GM10248 (cell line): ENCODE measurements at regions not wholly inside any gene's neighbourhood (a gene's known extent, or its start where the extent isn't known, plus 50 kb on each side); places are given as distances from the start of the nearest gene placed in this dataset.

Experiments used
- CTCF ChIA-PET: fragments of 300-600 bp; sonication (Branson Sonifier 250); formaldehyde crosslinking; extraction: SDS; loops from one replicate; lab custom pipeline; 2021; ENCODE audit warnings: antibody characterized with exemption; lab: Yijun Ruan, JAX
- POLR2A ChIA-PET: fragments of 350-650 bp; sonication (Branson Sonifier 250); formaldehyde crosslinking; extraction: SDS; loops from one replicate; lab custom pipeline; 2020; ENCODE audit warnings: antibody characterized with exemption; lab: Yijun Ruan, JAX
- DNase-seq: peaks from one replicate; pipeline ENCODE4 v3.0.0; 2012; ENCODE audit errors: extremely low spot score
- TF ChIP-seq, protein P1 (sequence below): IDR thresholded peaks from 2 replicates; pipeline ENCODE4 v1.5.1; 2012; ENCODE audit warnings: mild to moderate bottlenecking, low read depth; ENCODE audit errors: extremely low read depth, missing control alignments, control extremely low read depth

DNA sequence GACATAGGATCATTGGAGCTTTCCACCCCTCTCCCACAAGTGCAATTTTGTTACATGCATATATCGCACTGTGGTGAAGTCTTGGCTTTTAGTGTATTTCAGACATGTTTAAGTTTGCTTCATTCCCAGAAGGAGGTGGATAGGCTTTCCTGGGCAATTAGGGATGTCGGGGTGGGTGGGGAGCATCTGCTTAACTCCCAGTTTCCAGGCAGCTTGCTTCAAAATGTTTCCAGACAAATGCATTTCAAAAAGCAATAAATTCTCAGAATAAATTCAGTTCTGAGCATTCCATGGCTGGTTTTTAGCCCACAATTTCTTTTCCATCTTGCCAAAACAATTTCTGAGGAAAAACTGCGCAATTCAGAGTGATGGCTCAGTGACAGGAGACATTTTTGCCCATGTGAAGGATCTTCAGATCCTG, 227.7 kb upstream of the ZPLD1 start:
- ChIA-PET POLR2A (no interaction called here), CTCF (interaction anchor here (0.9 to 1.0 kb wide), 2 partner anchors 18 to 393 kb away, joined by 3 to 5 read pairs; no protein-coding TSS in a partner anchor)
- DNase-seq, result no peak
- TF ChIP-seq, protein P1, sequence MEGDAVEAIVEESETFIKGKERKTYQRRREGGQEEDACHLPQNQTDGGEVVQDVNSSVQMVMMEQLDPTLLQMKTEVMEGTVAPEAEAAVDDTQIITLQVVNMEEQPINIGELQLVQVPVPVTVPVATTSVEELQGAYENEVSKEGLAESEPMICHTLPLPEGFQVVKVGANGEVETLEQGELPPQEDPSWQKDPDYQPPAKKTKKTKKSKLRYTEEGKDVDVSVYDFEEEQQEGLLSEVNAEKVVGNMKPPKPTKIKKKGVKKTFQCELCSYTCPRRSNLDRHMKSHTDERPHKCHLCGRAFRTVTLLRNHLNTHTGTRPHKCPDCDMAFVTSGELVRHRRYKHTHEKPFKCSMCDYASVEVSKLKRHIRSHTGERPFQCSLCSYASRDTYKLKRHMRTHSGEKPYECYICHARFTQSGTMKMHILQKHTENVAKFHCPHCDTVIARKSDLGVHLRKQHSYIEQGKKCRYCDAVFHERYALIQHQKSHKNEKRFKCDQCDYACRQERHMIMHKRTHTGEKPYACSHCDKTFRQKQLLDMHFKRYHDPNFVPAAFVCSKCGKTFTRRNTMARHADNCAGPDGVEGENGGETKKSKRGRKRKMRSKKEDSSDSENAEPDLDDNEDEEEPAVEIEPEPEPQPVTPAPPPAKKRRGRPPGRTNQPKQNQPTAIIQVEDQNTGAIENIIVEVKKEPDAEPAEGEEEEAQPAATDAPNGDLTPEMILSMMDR, result no peak

DNA sequence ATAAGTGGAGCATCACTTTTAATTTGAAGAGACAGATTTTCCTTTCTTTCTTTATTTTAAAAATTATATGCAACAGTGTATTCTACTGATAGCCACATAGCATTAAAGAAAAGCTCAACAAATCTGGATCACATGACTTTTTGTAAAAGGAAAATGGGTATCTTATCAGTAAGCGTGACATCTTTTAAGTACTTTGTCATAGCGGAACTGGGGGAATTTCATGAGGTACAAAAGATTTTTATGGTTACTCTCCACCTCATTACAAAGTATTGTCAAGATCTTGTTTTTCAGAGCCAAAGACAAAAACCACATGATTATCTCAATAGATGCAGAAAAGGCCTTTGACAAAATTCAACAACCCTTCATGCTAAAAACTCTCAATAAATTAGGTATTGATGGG, 219.6 kb upstream of the ZPLD1 start:
- ChIA-PET POLR2A (no interaction called here), CTCF (interaction anchor here (1.7 kb wide), 1 partner anchor 13 kb away, joined by 6 read pairs; no protein-coding TSS in a partner anchor)
- DNase-seq, result no peak
- TF ChIP-seq, protein P1, result no peak

GRCh38 chr3:102223132-102223531, 211.7 kb upstream of the ZPLD1 start:
- CTCF ChIA-PET, result interaction anchor here (1.1 to 17.6 kb wide), 8 partner anchors 17 to 415 kb away, joined by 3 to 443 read pairs (median 4); no protein-coding TSS in a partner anchor
- POLR2A ChIA-PET, result no interaction called here
- TF ChIP-seq, protein P1, result no peak
- no peak for DNase-seq

DNA sequence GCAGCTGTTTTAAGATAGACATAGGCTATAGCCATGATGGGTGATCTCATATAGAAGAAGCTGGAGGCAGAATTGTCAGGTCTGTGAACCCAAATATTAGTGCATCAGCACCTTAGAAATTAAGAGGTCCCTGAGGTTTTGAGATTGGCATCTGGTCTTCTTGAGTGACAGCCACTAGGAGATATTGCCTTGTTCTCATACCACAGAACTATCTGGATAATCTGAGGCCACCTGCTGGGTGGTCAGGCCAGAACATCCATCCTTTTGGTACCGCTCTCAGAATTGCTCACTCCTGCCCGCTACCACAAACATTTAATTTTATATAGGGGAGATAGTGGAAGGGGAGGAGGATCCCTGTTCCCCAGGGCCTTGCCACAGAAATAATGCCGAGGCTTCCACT, 210.6 kb upstream of the ZPLD1 start:
- POLR2A ChIA-PET, result interaction anchor here (1.5 kb wide), 1 partner anchor 375 kb away, joined by 8 read pairs; the partner anchor contains the start of gene NFKBIZ
- DNase-seq, result peak; percentile 20
- TF ChIP-seq, protein P1, result peak; percentile 39
- CTCF ChIA-PET, result interaction anchor here (1.0 to 17.6 kb wide), 21 partner anchors 10 to 522 kb away, joined by 3 to 443 read pairs (median 6); no protein-coding TSS in a partner anchor

- DNase-seq, result no peak
- ChIA-PET CTCF (interaction anchor here (0.7 to 17.6 kb wide), 71 partner anchors 9 to 532 kb away, joined by 3 to 443 read pairs (median 4); partner anchors contain the start of gene NXPE3), POLR2A (interaction anchor here (1.5 kb wide), 1 partner anchor 375 kb away, joined by 8 read pairs; the partner anchor contains the start of gene NFKBIZ)
- TF ChIP-seq, protein P1, result no peak
Observed at GRCh38 chr3:102225005-102225404, 209.8 kb upstream of the ZPLD1 start.

GRCh38 chr3:102225407-102226132, 209.2 kb upstream of the ZPLD1 start:
- ChIA-PET CTCF (interaction anchor here (0.6 to 17.6 kb wide), 76 partner anchors 8 to 533 kb away, joined by 3 to 443 read pairs (median 4); partner anchors contain the start of gene NXPE3), POLR2A (interaction anchor here (1.5 kb wide), 1 partner anchor 376 kb away, joined by 8 read pairs; the partner anchor contains the start of gene NFKBIZ)
- peak; percentile 29 for DNase-seq
- TF ChIP-seq, protein P1, result peak; percentile 47
